ENCODE measurements at regions not wholly inside any gene's neighbourhood (a gene's known extent, or its start where the extent isn't known, plus 50 kb on each side); places are given as distances from the start of the nearest gene placed in this dataset.
A peak's percentile ranks its signal among the peaks of the same experiment; 100 is the strongest.
"Not testable (repeated sequence)": the region's sequence is repeated elsewhere in the genome, so short reads cannot be mapped to it uniquely, and the experiment has no call there.

- DNase-seq, result no peak
Observed at GRCh38 chr1:200281201-200281835, 128.5 kb downstream of the ZNF281 start.

- peak; percentile 10 for DNase-seq
Observed at GRCh38 chr1:200279810-200280411, 129.9 kb downstream of the ZNF281 start.

- DNase-seq, result no peak
Observed at GRCh38 chr1:200275816-200276453, 133.9 kb downstream of the ZNF281 start.

DNA sequence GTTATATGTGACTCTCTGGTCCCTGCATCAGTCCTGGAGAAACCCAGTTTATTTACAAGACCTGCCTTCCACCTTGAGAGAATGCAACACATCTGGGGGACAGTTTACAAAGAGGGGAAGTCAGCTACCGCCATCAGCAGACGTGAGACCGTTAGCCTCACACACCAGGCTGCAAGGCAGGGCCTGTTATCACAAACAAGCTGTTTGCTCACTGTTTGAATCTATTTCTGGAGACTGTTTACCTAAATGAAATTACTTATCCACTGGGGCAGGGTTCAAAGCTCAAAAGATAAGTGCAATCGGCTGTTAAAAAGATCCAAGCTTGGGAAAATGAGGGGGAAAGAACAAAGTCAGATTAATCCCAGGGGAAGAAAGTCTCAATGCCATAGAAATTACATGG lies 134.4 kb downstream of the ZNF281 start:
- DNase-seq, result no peak

DNA sequence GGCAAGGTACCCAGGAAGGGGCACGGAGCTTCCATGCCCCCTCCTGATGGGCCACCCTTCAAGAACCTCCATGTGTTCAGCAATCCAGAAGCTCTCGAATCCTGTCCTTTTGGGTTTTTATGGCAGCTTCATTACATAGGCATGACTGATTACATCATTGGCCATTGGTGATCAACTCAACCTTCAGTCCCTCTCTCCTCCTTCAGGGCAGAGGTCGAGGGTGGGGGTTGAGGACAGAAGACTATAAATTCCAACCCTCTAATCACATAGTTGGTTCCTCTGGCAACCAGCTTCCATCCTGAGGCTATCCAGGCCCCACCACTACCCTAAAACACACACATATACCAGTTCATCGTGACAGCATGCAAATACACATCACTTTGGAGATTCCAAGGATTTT lies 135.7 kb downstream of the ZNF281 start:
- no peak for DNase-seq

- no peak for DNase-seq
Observed at GRCh38 chr1:200272481-200273068, 137.3 kb downstream of the ZNF281 start.

GRCh38 chr1:200269256-200269655 lies 140.6 kb downstream of the ZNF281 start:
- DNase-seq, result no peak

GRCh38 chr1:200267937-200268336 lies 141.9 kb downstream of the ZNF281 start:
- no peak for DNase-seq

DNA sequence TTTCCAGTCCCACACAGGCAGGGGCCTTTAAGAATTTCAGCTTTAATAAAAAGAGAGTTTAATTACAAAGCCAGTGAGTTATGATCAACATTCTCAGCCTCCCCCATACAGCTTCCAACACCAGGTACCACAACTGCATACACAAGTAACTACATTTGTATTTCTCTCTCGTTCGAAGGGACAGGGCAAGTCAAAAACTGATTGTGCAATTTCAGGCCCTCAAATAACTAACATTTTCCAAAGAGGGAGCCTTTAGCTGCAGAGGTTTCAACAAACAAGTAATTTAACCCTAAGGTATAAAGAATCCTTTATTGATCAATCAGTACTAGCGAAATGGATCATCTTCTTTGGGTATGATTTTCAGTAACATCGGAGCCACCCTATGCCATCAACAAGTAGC lies 142.4 kb downstream of the ZNF281 start:
- no peak for DNase-seq

GRCh38 chr1:200266871-200267270 lies 143.0 kb downstream of the ZNF281 start:
- no peak for DNase-seq

DNA sequence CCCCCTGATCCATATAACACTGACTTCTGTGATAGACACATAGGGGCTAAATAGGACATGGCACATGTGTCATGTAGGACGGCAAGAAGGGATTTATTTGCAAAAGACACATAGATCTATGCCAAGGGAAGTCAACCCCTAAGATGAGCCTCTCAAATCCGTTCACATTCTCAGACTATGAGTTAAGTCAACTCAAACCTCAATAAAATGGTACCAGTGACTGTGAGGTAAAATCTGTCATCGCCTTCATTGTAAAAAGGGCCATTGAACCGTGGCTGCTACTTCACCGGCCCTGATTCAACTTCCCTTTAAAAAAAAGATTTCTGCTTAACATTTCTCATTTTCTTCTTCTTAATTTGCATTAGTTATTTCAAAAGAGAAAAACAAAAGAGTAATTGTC lies 144.0 kb downstream of the ZNF281 start:
- no peak for DNase-seq

GRCh38 chr1:200265104-200265503 lies 144.7 kb downstream of the ZNF281 start:
- no peak for DNase-seq

GRCh38 chr1:200263203-200263602 lies 146.6 kb downstream of the ZNF281 start:
- no peak for DNase-seq

- no peak for DNase-seq
Observed at GRCh38 chr1:200262326-200262965, 147.4 kb downstream of the ZNF281 start.

GRCh38 chr1:200260597-200261335 lies 149.1 kb downstream of the ZNF281 start:
- DNase-seq, result no peak

GRCh38 chr1:200258447-200259375 lies 151.1 kb downstream of the ZNF281 start:
- no peak for DNase-seq

- DNase-seq, result no peak
Observed at GRCh38 chr1:200257235-200257634, 152.6 kb downstream of the ZNF281 start.

- not testable (repeated sequence) for DNase-seq
Observed at GRCh38 chr1:200254602-200255001, 155.2 kb downstream of the ZNF281 start.

GRCh38 chr1:200253774-200254495 lies 155.9 kb downstream of the ZNF281 start:
- no peak for DNase-seq

DNA sequence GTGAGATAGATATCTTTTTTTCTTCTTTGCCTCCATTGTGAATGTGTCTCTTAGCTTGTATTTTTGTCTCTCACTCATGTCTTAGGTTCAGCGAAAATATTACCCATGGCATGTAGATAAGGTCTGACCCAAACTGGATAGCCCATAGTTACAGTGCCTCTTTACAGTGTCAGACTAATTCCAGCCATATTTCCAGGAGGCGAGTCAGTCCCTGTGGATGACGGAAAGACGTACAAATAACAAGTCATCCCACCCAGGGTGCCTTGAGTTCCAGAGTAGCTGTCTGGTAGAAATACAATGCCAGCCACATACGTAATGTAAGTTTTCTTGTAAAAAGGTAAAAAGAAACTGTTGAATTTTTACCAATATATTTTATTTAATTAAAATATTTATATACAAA lies 157.3 kb downstream of the ZNF281 start:
- DNase-seq, result no peak

DNA sequence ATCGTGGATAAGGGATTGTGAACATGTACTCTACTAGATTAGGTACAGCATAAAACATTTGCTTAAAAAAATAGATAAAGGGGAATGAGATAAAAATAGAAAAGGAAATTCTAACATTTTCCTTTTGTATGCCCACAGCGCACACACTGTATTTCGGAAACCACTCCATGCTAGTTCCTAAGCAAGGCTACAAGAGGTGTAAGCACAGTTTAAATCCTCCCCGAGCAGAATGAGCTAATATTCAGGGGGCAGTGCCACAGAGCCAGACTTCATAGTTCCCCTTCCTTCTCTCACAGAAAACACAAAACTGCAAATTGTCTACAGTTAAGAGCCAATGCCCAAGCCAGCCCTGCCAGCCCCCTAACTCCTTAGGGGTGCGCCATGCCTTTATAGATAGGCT lies 159.4 kb downstream of the ZNF281 start:
- no peak for DNase-seq

Data from T1000 (cell line).